ENCODE measurements at regions not wholly inside any gene's neighbourhood (a gene's known extent, or its start where the extent isn't known, plus 50 kb on each side); places are given as distances from the start of the nearest gene placed in this dataset.

GRCh38 chr7:109322833-109323232 is 753.2 kb downstream of the DNAJB9 start:
- TF ChIP-seq POLR2A (IDR thresholded peaks at IDR 0.05) (no peak), CTCF (IDR thresholded peaks at IDR 0.05) (no peak), POLR2AphosphoS5 (IDR thresholded peaks at IDR 0.05; ENCODE audit: insufficient read depth in 1 of 2, low read depth in 1 of 2) (no peak)
